ENCODE measurements at regions not wholly inside any gene's neighbourhood (a gene's known extent, or its start where the extent isn't known, plus 50 kb on each side); places are given as distances from the start of the nearest gene placed in this dataset.

DNA sequence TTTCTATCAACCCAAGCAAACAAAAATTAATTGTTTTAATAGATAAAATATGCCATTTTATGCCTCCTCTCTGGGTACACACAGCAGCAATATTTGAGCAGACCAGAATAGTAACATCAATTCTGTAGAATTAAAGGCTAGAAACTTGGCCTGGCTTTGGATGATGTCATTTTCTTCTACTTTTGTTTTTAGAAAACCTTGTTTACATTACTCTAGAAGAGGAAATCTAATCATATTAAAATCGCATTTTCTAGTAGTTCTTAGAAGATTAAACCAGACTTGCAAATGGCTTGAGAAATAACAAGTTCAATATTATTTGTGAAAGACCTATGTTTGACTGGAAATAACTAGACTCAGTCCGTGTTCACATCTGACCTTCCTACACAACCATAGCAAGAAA, 102.3 kb upstream of the RFX8 start:
- H3K36me3 ChIP-seq (ENCODE audit: control insufficient read depth in 2 of 2, extremely low read depth in 1 of 2, insufficient read depth in 2 of 2, low read length in 2 of 2), result no peaks in the 10 kb centered on the region
- no peak overlapping the region for H2AFZ ChIP-seq (ENCODE audit: low read depth, low read length)
- no peak overlapping the region for H3K9ac ChIP-seq (replicated peaks; ENCODE audit: extremely low read depth, insufficient read depth, low read length)
- TF ChIP-seq JUN (IDR thresholded peaks at IDR 0.05; ENCODE audit: borderline replicate concordance, insufficient read depth, insufficient read length, low read depth), result peak; percentile 36
- no peak for TF ChIP-seq MAX (IDR thresholded peaks at IDR 0.05; ENCODE audit: insufficient read depth, insufficient read length)
- H3K4me1 ChIP-seq (ENCODE audit: control insufficient read depth, extremely low read depth, insufficient read depth, low read length), result peaks cover 6% of the 10 kb centered on the region
- H3K79me2 ChIP-seq (ENCODE audit: control insufficient read depth, insufficient read depth, low read length), result no peaks in the 10 kb centered on the region
- CTCF ChIA-PET, result no interaction called here
- H3K4me2 ChIP-seq (ENCODE audit: insufficient read depth, low read length), result peak overlapping the region; percentile 38
- POLR2A ChIA-PET, result no interaction called here
- DNase-seq (ENCODE audit: low read depth, low spot score) (peak; percentile 60), FAIRE-seq (peak; percentile 81)
- H3K9me3 ChIP-seq (replicated peaks; ENCODE audit: control insufficient read depth, insufficient read depth, low read length), result no peaks in the 10 kb centered on the region
- H3K4me3 ChIP-seq (replicated peaks in 1 of 3; ENCODE audit: insufficient read depth in 1 of 3, low read depth in 1 of 3, low read length in 3 of 3), result no peak overlapping the region
- no TSS peak for BruUV-seq (replicated peaks)
- H3K27me3 ChIP-seq (ENCODE audit: control insufficient read depth in 2 of 2, insufficient read depth in 2 of 2, low read length in 2 of 2), result peaks cover 0 to 4% of the 10 kb centered on the region in 2 experiments
- no peaks in the 10 kb centered on the region for H4K20me1 ChIP-seq (replicated peaks; ENCODE audit: control insufficient read depth, extremely low read depth, insufficient read depth, low read length)
- intact Hi-C loops (cut with micrococcal nuclease) (no loop called here), dilution Hi-C loops (cut with MboI; ENCODE audit: extremely low pct_ligation_motif_present, low sequenced_read_pairs) (no loop called here)
- H3K27ac ChIP-seq (ENCODE audit: insufficient read depth, low read depth, low read length), result no peak overlapping the region
- no peaks in the 10 kb centered on the region for H3K9me1 ChIP-seq (replicated peaks; ENCODE audit: control insufficient read depth, extremely low read depth, insufficient read depth, low read length)

DNA sequence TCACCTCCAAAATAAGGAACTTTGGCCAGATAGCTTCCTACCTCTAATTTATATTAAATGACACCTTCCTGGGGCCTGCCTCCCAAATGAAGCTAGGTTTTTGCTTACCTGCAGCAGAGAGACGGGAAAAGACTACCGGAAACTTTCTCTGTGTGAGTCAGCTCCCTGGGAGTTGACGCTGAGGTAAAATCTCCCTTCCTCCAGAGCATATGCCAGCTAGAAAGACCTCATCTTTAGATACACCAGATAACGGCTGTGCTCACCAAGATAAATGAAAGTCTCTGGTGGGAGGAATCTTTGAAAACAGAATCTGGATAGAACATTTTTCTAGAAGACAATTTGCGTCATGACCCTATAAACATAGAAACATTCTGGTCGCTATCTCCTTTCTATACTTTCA, 99.7 kb upstream of the RFX8 start:
- intact Hi-C loops (cut with micrococcal nuclease) (no loop called here), dilution Hi-C loops (cut with MboI; ENCODE audit: extremely low pct_ligation_motif_present, low sequenced_read_pairs) (no loop called here)
- CTCF ChIA-PET, result no interaction called here
- Histone ChIP-seq H3K79me2 (ENCODE audit: control insufficient read depth, insufficient read depth, low read length) (no peaks in the 10 kb centered on the region), H3K36me3 (ENCODE audit: control insufficient read depth in 2 of 2, extremely low read depth in 1 of 2, insufficient read depth in 2 of 2, low read length in 2 of 2) (no peaks in the 10 kb centered on the region), H3K4me1 (ENCODE audit: control insufficient read depth, extremely low read depth, insufficient read depth, low read length) (peaks cover 6% of the 10 kb centered on the region), H3K9ac (replicated peaks; ENCODE audit: extremely low read depth, insufficient read depth, low read length) (no peak overlapping the region), H2AFZ (ENCODE audit: low read depth, low read length) (no peak overlapping the region), H4K20me1 (replicated peaks; ENCODE audit: control insufficient read depth, extremely low read depth, insufficient read depth, low read length) (no peaks in the 10 kb centered on the region), H3K4me2 (ENCODE audit: insufficient read depth, low read length) (no peak overlapping the region), H3K9me3 (replicated peaks; ENCODE audit: control insufficient read depth, insufficient read depth, low read length) (no peaks in the 10 kb centered on the region), H3K27me3 (ENCODE audit: control insufficient read depth in 2 of 2, insufficient read depth in 2 of 2, low read length in 2 of 2) (no peaks in the 10 kb centered on the region), H3K4me3 (replicated peaks in 1 of 3; ENCODE audit: insufficient read depth in 1 of 3, low read depth in 1 of 3, low read length in 3 of 3) (no peak overlapping the region), H3K27ac (ENCODE audit: insufficient read depth, low read depth, low read length) (no peak overlapping the region), H3K9me1 (replicated peaks; ENCODE audit: control insufficient read depth, extremely low read depth, insufficient read depth, low read length) (no peaks in the 10 kb centered on the region)
- BruUV-seq (replicated peaks), result no TSS peak
- DNase-seq (ENCODE audit: low read depth, low spot score) (no peak), FAIRE-seq (no peak)
- TF ChIP-seq MAX (IDR thresholded peaks at IDR 0.05; ENCODE audit: insufficient read depth, insufficient read length), result no peak
- no peak for TF ChIP-seq MYC (IDR thresholded peaks at IDR 0.05; ENCODE audit: low read depth, low read length)
- TF ChIP-seq GATA2 (IDR thresholded peaks at IDR 0.05; ENCODE audit: insufficient read depth, insufficient read length, low read depth, low read length), result no peak
- TF ChIP-seq EZH2 (IDR thresholded peaks at IDR 0.05; ENCODE audit: borderline replicate concordance, low read depth, low read length, severe bottlenecking), result no peak
- no peak for TF ChIP-seq POLR2AphosphoS5 (IDR thresholded peaks at IDR 0.05; ENCODE audit: insufficient read depth, low read depth, low read length)
- no peak for TF ChIP-seq FOS (IDR thresholded peaks at IDR 0.05; ENCODE audit: borderline replicate concordance, insufficient read depth, low read length)
- TF ChIP-seq POLR2A (IDR thresholded peaks at IDR 0.05; ENCODE audit: low read depth, low read length), result no peak
- TF ChIP-seq JUN (IDR thresholded peaks at IDR 0.05; ENCODE audit: borderline replicate concordance, insufficient read depth, insufficient read length, low read depth), result no peak
- TF ChIP-seq, protein P1, sequence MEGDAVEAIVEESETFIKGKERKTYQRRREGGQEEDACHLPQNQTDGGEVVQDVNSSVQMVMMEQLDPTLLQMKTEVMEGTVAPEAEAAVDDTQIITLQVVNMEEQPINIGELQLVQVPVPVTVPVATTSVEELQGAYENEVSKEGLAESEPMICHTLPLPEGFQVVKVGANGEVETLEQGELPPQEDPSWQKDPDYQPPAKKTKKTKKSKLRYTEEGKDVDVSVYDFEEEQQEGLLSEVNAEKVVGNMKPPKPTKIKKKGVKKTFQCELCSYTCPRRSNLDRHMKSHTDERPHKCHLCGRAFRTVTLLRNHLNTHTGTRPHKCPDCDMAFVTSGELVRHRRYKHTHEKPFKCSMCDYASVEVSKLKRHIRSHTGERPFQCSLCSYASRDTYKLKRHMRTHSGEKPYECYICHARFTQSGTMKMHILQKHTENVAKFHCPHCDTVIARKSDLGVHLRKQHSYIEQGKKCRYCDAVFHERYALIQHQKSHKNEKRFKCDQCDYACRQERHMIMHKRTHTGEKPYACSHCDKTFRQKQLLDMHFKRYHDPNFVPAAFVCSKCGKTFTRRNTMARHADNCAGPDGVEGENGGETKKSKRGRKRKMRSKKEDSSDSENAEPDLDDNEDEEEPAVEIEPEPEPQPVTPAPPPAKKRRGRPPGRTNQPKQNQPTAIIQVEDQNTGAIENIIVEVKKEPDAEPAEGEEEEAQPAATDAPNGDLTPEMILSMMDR (IDR thresholded peaks at IDR 0.05; ENCODE audit: extremely low read depth in 1 of 2, insufficient read depth in 1 of 2, low read depth in 1 of 2, low read length in 2 of 2), result no peak
- POLR2A ChIA-PET, result no interaction called here
